PC-9 (cell line): ENCODE measurements at regions not wholly inside any gene's neighbourhood (a gene's known extent, or its start where the extent isn't known, plus 50 kb on each side); places are given as distances from the start of the nearest gene placed in this dataset.

Experiments used
- BruUV-seq: library from RNA; stranded (reverse); fragments of 400-500 nt; replicated peaks from 2 replicates; lab custom pipeline; 2021; lab: Mats Ljungman, UMichigan
- CTCF ChIA-PET: fragments of 300-600 bp; sonication (Branson Sonifier 250); formaldehyde crosslinking; loops from one replicate; lab custom pipeline; 2022; ENCODE audit warnings: antibody characterized with exemption; lab: Charles Lee
- POLR2A ChIA-PET: fragments of 300-600 bp; sonication (Branson Sonifier 250); formaldehyde crosslinking; loops from one replicate; lab custom pipeline; 2022; ENCODE audit warnings: antibody characterized with exemption; ENCODE audit not compliant: unreplicated experiment; lab: Charles Lee
- DNase-seq, 2 experiments: peaks; one replicate each; pipeline versions ENCODE4 v3.0.0 to v3.0.0-alpha.2; 2015 to 2022; ENCODE audit warnings: mixed read lengths in 1 of 2
- H2AFZ ChIP-seq: fragments of 200-600 bp; sonication (generic); 2 replicates; pipeline ENCODE4 v1.8.1; 2017; ENCODE audit warnings: antibody characterized with exemption
- H3F3A ChIP-seq: fragments of 200-600 bp; sonication (generic); 2 replicates; pipeline ENCODE4 v1.8.1; 2017; ENCODE audit warnings: antibody characterized with exemption, mild to moderate bottlenecking, low read depth; ENCODE audit not compliant: insufficient read depth
- H3K27ac ChIP-seq: fragments of 200-600 bp; sonication (generic); 2 replicates; pipeline ENCODE4 v1.6.1; 2016; ENCODE audit warnings: mixed run types
- H3K27me3 ChIP-seq: fragments of 200-600 bp; sonication (generic); 2 replicates; pipeline ENCODE4 v1.6.1; 2016; ENCODE audit warnings: low read depth, mixed run types; ENCODE audit not compliant: insufficient read depth
- H3K36me3 ChIP-seq: fragments of 200-600 bp; sonication (generic); 2 replicates; pipeline ENCODE4 v1.6.1; 2016; ENCODE audit warnings: low read depth, mixed run types
- H3K4me1 ChIP-seq: fragments of 200-600 bp; sonication (generic); replicated peaks from 2 replicates; pipeline ENCODE4 v1.6.1; 2016; ENCODE audit warnings: mixed run types; ENCODE audit not compliant: insufficient read depth
- H3K4me2 ChIP-seq: fragments of 200-600 bp; sonication (generic); 2 replicates; pipeline ENCODE4 v1.6.1; 2017; ENCODE audit warnings: mixed run types
- H3K4me3 ChIP-seq: fragments of 200-600 bp; sonication (generic); 2 replicates; pipeline ENCODE4 v1.6.1; 2016; ENCODE audit warnings: mixed run types
- H3K79me2 ChIP-seq: fragments of 200-600 bp; sonication (generic); 2 replicates; pipeline ENCODE4 v1.6.1; 2017; ENCODE audit warnings: low read depth, mixed run types
- H3K9me2 ChIP-seq: fragments of 200-600 bp; sonication (generic); 2 replicates; pipeline ENCODE4 v1.8.1; 2017; ENCODE audit warnings: mild to moderate bottlenecking; ENCODE audit not compliant: insufficient read depth
- H3K9me3 ChIP-seq: fragments of 200-600 bp; sonication (generic); 2 replicates; pipeline ENCODE4 v1.8.1; 2016; ENCODE audit warnings: low read depth; ENCODE audit not compliant: insufficient read depth
- H4K20me1 ChIP-seq: fragments of 200-600 bp; sonication (generic); 2 replicates; pipeline ENCODE4 v1.8.1; 2017; ENCODE audit not compliant: insufficient read depth
- CTCF ChIP-seq: fragments of 200-600 bp; sonication (generic); conservative IDR thresholded peaks from 2 replicates; pipeline ENCODE4 v1.6.1; 2017; ENCODE audit warnings: mixed run types, antibody characterized with exemption, mild to moderate bottlenecking, moderate library complexity
- EZH2 ChIP-seq: fragments of 200-600 bp; sonication (generic); IDR thresholded peaks from 2 replicates; pipeline ENCODE4 v1.8.0; 2017; ENCODE audit warnings: antibody characterized with exemption, low read depth
- intact Hi-C: fragments of 100-400 bp; cut with micrococcal nuclease; formaldehyde crosslinking; loops from one replicate; pipeline ENCODE4 v1.10.0; 2022; ENCODE audit not compliant: unreplicated experiment

GRCh38 chr5:44539602-44539919, 150.3 kb upstream of the FGF10 start:
- H3K9me2 ChIP-seq = no peaks in the 10 kb centered on the region
- no peaks in the 10 kb centered on the region for H3K27me3 ChIP-seq
- no peak for DNase-seq
- H4K20me1 ChIP-seq = no peaks in the 10 kb centered on the region
- POLR2A ChIA-PET = no interaction called here
- H3F3A ChIP-seq = no peaks in the 10 kb centered on the region
- intact Hi-C loops = no loop called here
- H3K4me1 ChIP-seq = no peaks in the 10 kb centered on the region
- no peaks in the 10 kb centered on the region for H3K36me3 ChIP-seq
- BruUV-seq = no TSS peak
- no peaks in the 10 kb centered on the region for H3K9me3 ChIP-seq
- CTCF ChIA-PET = no interaction called here
- no peak overlapping the region for H3K4me3 ChIP-seq
- no peak overlapping the region for H2AFZ ChIP-seq
- H3K27ac ChIP-seq = no peak overlapping the region
- no peak overlapping the region for H3K4me2 ChIP-seq
- TF ChIP-seq EZH2 (no peak), CTCF (no peak)
- no peaks in the 10 kb centered on the region for H3K79me2 ChIP-seq

GRCh38 chr5:44538797-44539601, 149.8 kb upstream of the FGF10 start:
- H3K36me3 ChIP-seq = no peaks in the 10 kb centered on the region
- no peaks in the 10 kb centered on the region for H3K27me3 ChIP-seq
- no peak overlapping the region for H3K4me2 ChIP-seq
- POLR2A ChIA-PET = no interaction called here
- CTCF ChIA-PET = interaction anchor here (0.6 kb wide), 1 partner anchor 1044 kb away, joined by 12 read pairs; no protein-coding TSS in a partner anchor
- no peaks in the 10 kb centered on the region for H3K9me3 ChIP-seq
- H4K20me1 ChIP-seq = no peaks in the 10 kb centered on the region
- TF ChIP-seq CTCF (no peak), EZH2 (no peak)
- no peak for DNase-seq
- H3K79me2 ChIP-seq = no peaks in the 10 kb centered on the region
- H3K4me3 ChIP-seq = no peak overlapping the region
- BruUV-seq = no TSS peak
- H2AFZ ChIP-seq = peak overlapping the region; percentile 10; the same call in 1 of the 2 replicates
- no peaks in the 10 kb centered on the region for H3K9me2 ChIP-seq
- no peaks in the 10 kb centered on the region for H3F3A ChIP-seq
- H3K4me1 ChIP-seq = no peaks in the 10 kb centered on the region
- H3K27ac ChIP-seq = no peak overlapping the region
- intact Hi-C loops = no loop called here

GRCh38 chr5:44536650-44537260, 147.5 kb upstream of the FGF10 start:
- no peak overlapping the region for H3K27ac ChIP-seq
- DNase-seq = peak in 1 of 2 experiments; percentile 41
- H3K36me3 ChIP-seq = no peaks in the 10 kb centered on the region
- BruUV-seq = no TSS peak
- no peaks in the 10 kb centered on the region for H3K4me1 ChIP-seq
- H3K9me2 ChIP-seq = no peaks in the 10 kb centered on the region
- no peaks in the 10 kb centered on the region for H4K20me1 ChIP-seq
- TF ChIP-seq CTCF (peak; percentile 94), EZH2 (no peak)
- H3K9me3 ChIP-seq = no peaks in the 10 kb centered on the region
- H3F3A ChIP-seq = no peaks in the 10 kb centered on the region
- ChIA-PET CTCF (no interaction called here), POLR2A (no interaction called here)
- H3K79me2 ChIP-seq = no peaks in the 10 kb centered on the region
- no peak overlapping the region for H2AFZ ChIP-seq
- H3K4me2 ChIP-seq = no peak overlapping the region
- no peak overlapping the region for H3K4me3 ChIP-seq
- no peaks in the 10 kb centered on the region for H3K27me3 ChIP-seq
- intact Hi-C loops = loop anchor here (1.0 kb wide), 1 partner anchor 238 kb away; no protein-coding TSS in a partner anchor
